HEK293 (cell line): ENCODE measurements at regions not wholly inside any gene's neighbourhood (a gene's known extent, or its start where the extent isn't known, plus 50 kb on each side); places are given as distances from the start of the nearest gene placed in this dataset.

Source experiments
- CTCF ChIA-PET: fragments of 350-600 bp; formaldehyde crosslinking; extraction: SDS; loops from one replicate; lab custom pipeline; 2021; ENCODE audit warnings: antibody characterized with exemption; lab: Yijun Ruan, JAX
- POLR2A ChIA-PET: fragments of 300-600 bp; formaldehyde crosslinking; extraction: SDS; loops from one replicate; lab custom pipeline; 2020; ENCODE audit warnings: antibody characterized with exemption, inconsistent platforms; lab: Yijun Ruan, JAX
- H3K27ac ChIP-seq: fragments of 200-500 bp; sonication (Bioruptor generic); 2 replicates; pipeline ENCODE4 v1.5.1; 2014; ENCODE audit warnings: low read depth, low read length, control low read depth, inconsistent platforms; ENCODE audit errors: extremely low read depth
- H3K36me3 ChIP-seq, 2 experiments: fragments of 200-500 bp in 1 of 2; sonication (Bioruptor generic) in 1 of 2; 1 replicate in 1 of 2; 2 replicates in 1 of 2; pipeline ENCODE4 v1.5.1; 2014 to 2017; ENCODE audit warnings: inconsistent platforms in 2 of 2, low read length in 2 of 2; ENCODE audit not compliant: control insufficient read depth in 2 of 2, insufficient read depth in 1 of 2
- H3K4me1 ChIP-seq: fragments of 200-500 bp; sonication (Bioruptor generic); 2 replicates; pipeline ENCODE4 v1.5.1; 2014; ENCODE audit warnings: mild to moderate bottlenecking, low read length, inconsistent platforms; ENCODE audit not compliant: control insufficient read depth, insufficient read depth
- H3K4me3 ChIP-seq: 2 replicates; pipeline ENCODE4 v1.5.1; 2011; ENCODE audit warnings: low read depth, mild to moderate bottlenecking, control low read depth, low read length, moderate library complexity
- H3K9me3 ChIP-seq: fragments of 200-500 bp; sonication (Bioruptor generic); 2 replicates; pipeline ENCODE4 v1.5.1; 2014; ENCODE audit warnings: low read depth, low read length, inconsistent platforms; ENCODE audit not compliant: control insufficient read depth, insufficient read depth
- ATF2 ChIP-seq: fragments of 450-650 bp; formaldehyde crosslinking; IDR thresholded peaks from 2 replicates; pipeline ENCODE4 v1.5.1; 2016; ENCODE audit warnings: missing biosample characterization, missing genetic modification characterization, low read depth
- BCL11B ChIP-seq: fragments of 450-650 bp; formaldehyde crosslinking; IDR thresholded peaks from 2 replicates; pipeline ENCODE4 v1.5.1; 2016; ENCODE audit warnings: low read depth, missing biosample characterization, missing genetic modification characterization
- BCL6B ChIP-seq: fragments of 450-650 bp; formaldehyde crosslinking; IDR thresholded peaks from 2 replicates; pipeline ENCODE4 v1.5.1; 2017; ENCODE audit warnings: missing biosample characterization, missing genetic modification characterization
- KLF10 ChIP-seq: fragments of 450-650 bp; IDR thresholded peaks from 2 replicates; pipeline ENCODE4 v1.5.1; 2018; ENCODE audit warnings: missing biosample characterization, mild to moderate bottlenecking, missing genetic modification characterization
- MZF1 ChIP-seq: fragments of 450-650 bp; formaldehyde crosslinking; IDR thresholded peaks from 2 replicates; pipeline ENCODE4 v1.5.1; 2017; ENCODE audit warnings: missing biosample characterization, missing genetic modification characterization, borderline replicate concordance
- SALL2 ChIP-seq: fragments of 450-650 bp; formaldehyde crosslinking; IDR thresholded peaks from 2 replicates; pipeline ENCODE4 v1.5.0; 2017; ENCODE audit warnings: missing biosample characterization, mild to moderate bottlenecking, missing genetic modification characterization, borderline replicate concordance
- ZBTB21 ChIP-seq: fragments of 450-650 bp; formaldehyde crosslinking; IDR thresholded peaks from 2 replicates; pipeline ENCODE4 v1.5.1; 2017; ENCODE audit warnings: missing biosample characterization, missing genetic modification characterization
- ZNF26 ChIP-seq: fragments of 450-650 bp; formaldehyde crosslinking; IDR thresholded peaks from 2 replicates; pipeline ENCODE4 v1.5.1; 2016; ENCODE audit warnings: missing biosample characterization, missing genetic modification characterization
- ZNF335 ChIP-seq: fragments of 450-650 bp; formaldehyde crosslinking; conservative IDR thresholded peaks from 2 replicates; pipeline ENCODE4 v1.5.1; 2016; ENCODE audit warnings: missing biosample characterization, missing genetic modification characterization
- ZNF362 ChIP-seq: fragments of 450-650 bp; formaldehyde crosslinking; IDR thresholded peaks from 2 replicates; pipeline ENCODE4 v1.5.1; 2016; ENCODE audit warnings: missing biosample characterization, missing genetic modification characterization
- ZNF433 ChIP-seq: fragments of 450-650 bp; formaldehyde crosslinking; IDR thresholded peaks from 2 replicates; pipeline ENCODE4 v1.5.1; 2016; ENCODE audit warnings: missing biosample characterization, missing genetic modification characterization, low read depth
- ZNF449 ChIP-seq: fragments of 450-650 bp; formaldehyde crosslinking; IDR thresholded peaks from 2 replicates; pipeline ENCODE4 v1.5.1; 2017; ENCODE audit warnings: missing biosample characterization, mild to moderate bottlenecking, missing genetic modification characterization, moderate library complexity
- ZNF76 ChIP-seq: fragments of 450-650 bp; formaldehyde crosslinking; IDR thresholded peaks from 2 replicates; pipeline ENCODE4; 2016; ENCODE audit warnings: low read depth, missing biosample characterization, missing genetic modification characterization, borderline replicate concordance
- ZSCAN4 ChIP-seq: fragments of 450-650 bp; formaldehyde crosslinking; IDR thresholded peaks from 2 replicates; pipeline ENCODE4 v1.5.1; 2017; ENCODE audit warnings: missing biosample characterization, missing genetic modification characterization

GRCh38 chr6:92864966-92865555 lies 554.3 kb downstream of the EPHA7 start:
- no peaks in the 10 kb centered on the region for H3K4me1 ChIP-seq
- H3K4me3 ChIP-seq = no peak overlapping the region
- no peak overlapping the region for H3K27ac ChIP-seq
- CTCF ChIA-PET = interaction anchor here (1.2 kb wide), 1 partner anchor 23 kb away, joined by 3 read pairs; no protein-coding TSS in a partner anchor
- POLR2A ChIA-PET = no interaction called here
- no peaks in the 10 kb centered on the region for H3K36me3 ChIP-seq
- no peaks in the 10 kb centered on the region for H3K9me3 ChIP-seq
- TF ChIP-seq ZNF76 (tag by site-specific recombination) (no peak), ZNF26 (tag by site-specific recombination) (no peak), BCL11B (tag by site-specific recombination) (no peak)

- TF ChIP-seq ZSCAN4 (no peak), ZNF335 (tag by site-specific recombination) (no peak), ZNF362 (tag by site-specific recombination) (no peak), ZNF449 (tag by site-specific recombination) (no peak), BCL6B (tag by site-specific recombination) (no peak), ATF2 (tag by site-specific recombination) (no peak), SALL2 (tag by site-specific recombination) (no peak), KLF10 (no peak), MZF1 (no peak), ZNF433 (tag by site-specific recombination) (no peak), ZBTB21 (no peak)
- no peak overlapping the region for H3K27ac ChIP-seq
- POLR2A ChIA-PET = no interaction called here
- CTCF ChIA-PET = interaction anchor here (0.5 to 1.4 kb wide), 4 partner anchors 12 to 265 kb away, joined by 3 to 5 read pairs (median 3); no protein-coding TSS in a partner anchor
- no peaks in the 10 kb centered on the region for H3K9me3 ChIP-seq
- no peaks in the 10 kb centered on the region for H3K4me1 ChIP-seq
- no peak overlapping the region for H3K4me3 ChIP-seq
- no peaks in the 10 kb centered on the region for H3K36me3 ChIP-seq
These were observed 569.7 kb downstream of the EPHA7 start for GRCh38 chr6:92849636-92850035.
